CD4-positive, alpha-beta T cell (primary cell): ENCODE measurements at regions not wholly inside any gene's neighbourhood (a gene's known extent, or its start where the extent isn't known, plus 50 kb on each side); places are given as distances from the start of the nearest gene placed in this dataset.

Experiments used
- ATAC-seq: fragments of 200-7000 bp; cut with Tn5 transposase; one replicate; pipeline ENCODE4 v1.10.0; 2022; ENCODE audit warnings: mild to moderate bottlenecking; ENCODE audit not compliant: poor library complexity
- CTCF ChIA-PET: fragments of 350-600 bp; sonication (Branson Sonifier 250); formaldehyde crosslinking; loops from one replicate; lab custom pipeline; 2021; ENCODE audit warnings: antibody characterized with exemption, inconsistent platforms; lab: Charles Lee
- POLR2A ChIA-PET: fragments of 350-600 bp; sonication (Branson Sonifier 250); formaldehyde crosslinking; loops from one replicate; lab custom pipeline; 2021; ENCODE audit warnings: antibody characterized with exemption, inconsistent platforms; lab: Charles Lee
- DNase-seq, 14 experiments: peaks; one replicate each; pipeline ENCODE4 v3.0.0-alpha.2; 2013 to 2020; ENCODE audit warnings: mixed read lengths in 2 of 14
- H3K27ac ChIP-seq, 2 donors: one replicate each; pipeline versions ENCODE4 v1.5.1 to v1.7.0; 2013; ENCODE audit warnings: low read length in 2 of 2, low read depth in 1 of 2, mild to moderate bottlenecking in 1 of 2
- H3K27me3 ChIP-seq, 2 experiments: 1 replicate in 1 of 2; 2 replicates in 1 of 2; pipeline versions ENCODE4 v1.6.1 to v1.7.0; 2013; ENCODE audit warnings: low read length in 2 of 2, control low read depth in 1 of 2, mild to moderate bottlenecking in 1 of 2, moderate library complexity in 1 of 2; ENCODE audit not compliant: insufficient read depth in 2 of 2, control insufficient read depth in 1 of 2
- H3K36me3 ChIP-seq: one replicate; pipeline ENCODE4 v1.6.1; 2013; ENCODE audit warnings: low read length, control low read depth; ENCODE audit not compliant: insufficient read depth
- H3K4me1 ChIP-seq: one replicate; pipeline ENCODE4 v1.6.1; 2013; ENCODE audit warnings: low read length, control low read depth; ENCODE audit not compliant: insufficient read depth
- H3K4me3 ChIP-seq: one replicate; pipeline ENCODE4 v1.5.1; 2013; ENCODE audit warnings: mild to moderate bottlenecking, low read length, moderate library complexity
- H3K9me3 ChIP-seq, 2 experiments: 1 replicate in 1 of 2; 2 replicates in 1 of 2; pipeline versions ENCODE4 v1.6.1 to v1.7.0; 2013; ENCODE audit warnings: low read length in 2 of 2, mild to moderate bottlenecking in 2 of 2, control low read depth in 1 of 2, moderate library complexity in 1 of 2; ENCODE audit not compliant: control insufficient read depth in 1 of 2, insufficient read depth in 1 of 2
- H3K27ac Mint-ChIP-seq: one replicate; pipeline ENCODE4 v1.8.0; 2020; ENCODE audit warnings: mixed read lengths
- H3K27me3 Mint-ChIP-seq: one replicate; pipeline ENCODE4 v1.8.0; 2021; ENCODE audit warnings: mixed read lengths
- H3K36me3 Mint-ChIP-seq: one replicate; pipeline ENCODE4 v1.8.0; 2021; ENCODE audit warnings: low read depth, mixed read lengths
- H3K4me1 Mint-ChIP-seq: one replicate; pipeline ENCODE4 v1.8.0; 2021; ENCODE audit warnings: low read depth, mixed read lengths
- H3K4me3 Mint-ChIP-seq: one replicate; pipeline ENCODE4 v1.8.0; 2020; ENCODE audit warnings: mild to moderate bottlenecking, mixed read lengths
- H3K9me3 Mint-ChIP-seq: one replicate; pipeline ENCODE4 v1.8.0; 2020; ENCODE audit warnings: mixed read lengths
- intact Hi-C, 2 experiments: fragments of 100-400 bp; cut with DNase I in 1 of 2; cut with micrococcal nuclease in 1 of 2; formaldehyde crosslinking; loops; one replicate each; pipeline versions ENCODE4 v1.15.1 to v1.9.0; 2023 to 2025; cut with DNase I, micrococcal nuclease
- TF ChIP-seq, protein P1 (sequence below): fragments of 200-600 bp; IDR thresholded peaks from one replicate; pipeline ENCODE4 v1.8.0; 2022; ENCODE audit warnings: antibody characterized with exemption, mild to moderate bottlenecking

DNA sequence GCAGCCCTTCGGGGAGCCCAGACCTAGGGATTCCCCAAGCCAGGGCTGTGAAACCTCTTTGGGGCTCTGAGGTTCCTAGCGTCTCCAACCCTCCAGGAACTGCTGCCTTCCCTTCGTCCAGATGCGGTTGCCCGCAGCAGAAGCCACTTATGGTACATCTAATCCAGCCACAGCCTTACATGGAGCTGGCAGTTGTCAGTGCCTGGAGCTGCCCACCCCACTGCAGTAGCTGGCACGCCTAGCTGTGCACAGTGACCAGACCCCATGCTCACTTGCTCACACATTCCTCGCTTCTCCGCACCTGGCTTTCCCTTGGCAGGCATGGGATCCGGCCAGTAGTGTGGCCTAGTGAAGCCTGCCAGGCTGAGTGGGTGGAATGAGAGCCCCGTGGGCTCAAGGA lies 547.6 kb downstream of the TBC1D32 start:
- Mint-ChIP-seq H3K4me1 (no peaks in the 10 kb centered on the region), H3K27me3 (no peaks in the 10 kb centered on the region), H3K27ac (no peak overlapping the region), H3K4me3 (no peak overlapping the region), H3K9me3 (no peaks in the 10 kb centered on the region), H3K36me3 (no peaks in the 10 kb centered on the region)
- POLR2A ChIA-PET = no interaction called here
- H3K27me3 ChIP-seq = no peaks in the 10 kb centered on the region
- ATAC-seq (no peak), DNase-seq (no peak)
- peaks cover 0 to 14% of the 10 kb centered on the region in 2 experiments for H3K9me3 ChIP-seq
- intact Hi-C loops = no loop called here
- H3K4me1 ChIP-seq = no peaks in the 10 kb centered on the region
- no peaks in the 10 kb centered on the region for H3K36me3 ChIP-seq
- TF ChIP-seq, protein P1, sequence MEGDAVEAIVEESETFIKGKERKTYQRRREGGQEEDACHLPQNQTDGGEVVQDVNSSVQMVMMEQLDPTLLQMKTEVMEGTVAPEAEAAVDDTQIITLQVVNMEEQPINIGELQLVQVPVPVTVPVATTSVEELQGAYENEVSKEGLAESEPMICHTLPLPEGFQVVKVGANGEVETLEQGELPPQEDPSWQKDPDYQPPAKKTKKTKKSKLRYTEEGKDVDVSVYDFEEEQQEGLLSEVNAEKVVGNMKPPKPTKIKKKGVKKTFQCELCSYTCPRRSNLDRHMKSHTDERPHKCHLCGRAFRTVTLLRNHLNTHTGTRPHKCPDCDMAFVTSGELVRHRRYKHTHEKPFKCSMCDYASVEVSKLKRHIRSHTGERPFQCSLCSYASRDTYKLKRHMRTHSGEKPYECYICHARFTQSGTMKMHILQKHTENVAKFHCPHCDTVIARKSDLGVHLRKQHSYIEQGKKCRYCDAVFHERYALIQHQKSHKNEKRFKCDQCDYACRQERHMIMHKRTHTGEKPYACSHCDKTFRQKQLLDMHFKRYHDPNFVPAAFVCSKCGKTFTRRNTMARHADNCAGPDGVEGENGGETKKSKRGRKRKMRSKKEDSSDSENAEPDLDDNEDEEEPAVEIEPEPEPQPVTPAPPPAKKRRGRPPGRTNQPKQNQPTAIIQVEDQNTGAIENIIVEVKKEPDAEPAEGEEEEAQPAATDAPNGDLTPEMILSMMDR = no peak
- no peak overlapping the region for H3K4me3 ChIP-seq
- no peak overlapping the region for H3K27ac ChIP-seq
- CTCF ChIA-PET = no interaction called here

DNA sequence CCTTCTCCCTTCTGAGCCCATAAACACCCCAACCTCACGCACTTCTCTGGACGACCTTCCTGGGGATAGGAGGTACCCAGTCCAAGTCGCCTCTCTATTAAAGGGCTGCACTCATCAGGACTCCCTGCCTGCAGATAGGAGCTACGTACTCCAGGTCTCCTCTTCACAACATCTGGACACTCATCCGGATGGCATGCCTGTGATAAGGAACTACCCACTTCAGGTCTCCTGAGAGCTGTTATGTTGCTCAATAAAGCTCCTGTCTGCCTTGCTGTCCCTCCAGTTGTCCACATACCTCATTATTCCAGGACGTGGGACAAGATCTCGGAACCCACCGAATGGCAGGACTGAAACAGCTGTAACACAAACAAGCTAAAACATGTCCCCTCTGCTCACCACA lies 548.0 kb downstream of the TBC1D32 start:
- H3K36me3 Mint-ChIP-seq = no peaks in the 10 kb centered on the region
- ChIA-PET CTCF (no interaction called here), POLR2A (no interaction called here)
- intact Hi-C loops = no loop called here
- no peaks in the 10 kb centered on the region for H3K27me3 Mint-ChIP-seq
- Histone ChIP-seq H3K27me3 (no peaks in the 10 kb centered on the region), H3K36me3 (no peaks in the 10 kb centered on the region), H3K4me1 (no peaks in the 10 kb centered on the region), H3K9me3 (peaks cover 0 to 14% of the 10 kb centered on the region in 2 experiments), H3K27ac (no peak overlapping the region), H3K4me3 (no peak overlapping the region)
- ATAC-seq = no peak
- no peaks in the 10 kb centered on the region for H3K4me1 Mint-ChIP-seq
- TF ChIP-seq, protein P1 = no peak
- no peaks in the 10 kb centered on the region for H3K9me3 Mint-ChIP-seq
- H3K4me3 Mint-ChIP-seq = no peak overlapping the region
- H3K27ac Mint-ChIP-seq = no peak overlapping the region
- DNase-seq = no peak

DNA sequence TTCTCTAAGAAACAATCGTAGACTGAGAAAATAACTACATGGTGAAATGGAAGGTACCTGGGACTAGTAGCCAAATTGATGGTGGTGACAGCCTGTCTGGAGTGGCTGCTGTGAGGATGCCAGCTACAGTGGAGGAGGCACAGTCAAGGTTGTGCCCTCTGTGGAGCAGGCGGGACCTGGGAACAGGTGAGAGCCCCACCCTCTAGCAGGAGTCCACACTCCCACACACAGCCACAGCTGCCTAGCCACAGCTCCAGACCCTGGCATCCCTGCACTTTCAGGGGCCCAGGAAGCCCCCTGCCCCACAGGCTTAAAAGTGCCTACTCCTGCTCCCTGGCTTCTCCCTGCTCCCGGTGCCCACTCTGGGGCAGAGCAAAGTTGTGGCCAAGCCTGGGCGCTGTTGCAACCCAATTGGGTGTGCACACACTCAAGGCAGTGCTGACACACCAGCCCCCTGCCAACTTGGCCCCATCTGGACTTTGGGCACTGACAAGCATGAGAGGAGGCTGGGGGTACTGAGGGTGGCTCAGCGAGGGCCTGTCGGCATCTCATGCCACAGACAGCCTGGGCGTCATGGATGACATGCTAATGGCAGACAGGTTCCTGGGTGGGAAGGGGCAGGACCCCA lies 548.7 kb downstream of the TBC1D32 start:
- TF ChIP-seq, protein P1 = no peak
- H3K27ac Mint-ChIP-seq = no peak overlapping the region

More for the DNA sequence above, 548.7 kb downstream of the TBC1D32 start:
- POLR2A ChIA-PET = no interaction called here
- ATAC-seq (no peak), DNase-seq (peak in 1 of 14 experiments; percentile 4)
- no peaks in the 10 kb centered on the region for H3K36me3 ChIP-seq
- Mint-ChIP-seq H3K27me3 (no peaks in the 10 kb centered on the region), H3K9me3 (no peaks in the 10 kb centered on the region), H3K4me1 (no peaks in the 10 kb centered on the region), H3K36me3 (no peaks in the 10 kb centered on the region), H3K4me3 (no peak overlapping the region)
- no peak overlapping the region for H3K4me3 ChIP-seq
- H3K27me3 ChIP-seq = no peaks in the 10 kb centered on the region
- no peak overlapping the region for H3K27ac ChIP-seq
- H3K9me3 ChIP-seq = peaks cover 0 to 17% of the 10 kb centered on the region in 2 experiments
- intact Hi-C loops = no loop called here
- CTCF ChIA-PET = no interaction called here
- H3K4me1 ChIP-seq = no peaks in the 10 kb centered on the region
